GM18502 (cell line): ENCODE measurements at regions not wholly inside any gene's neighbourhood (a gene's known extent, or its start where the extent isn't known, plus 50 kb on each side); places are given as distances from the start of the nearest gene placed in this dataset.

Source experiments
- ATAC-seq: cut with Tn5 transposase; IDR thresholded peaks from one replicate; pipeline ENCODE4 v1.9.1; 2021; ENCODE audit warnings: mild to moderate bottlenecking; ENCODE audit not compliant: unreplicated experiment, poor library complexity

- no peak for ATAC-seq
Measured at GRCh38 chr10:78745441-78745840, 323.3 kb upstream of the ZMIZ1 start.

DNA sequence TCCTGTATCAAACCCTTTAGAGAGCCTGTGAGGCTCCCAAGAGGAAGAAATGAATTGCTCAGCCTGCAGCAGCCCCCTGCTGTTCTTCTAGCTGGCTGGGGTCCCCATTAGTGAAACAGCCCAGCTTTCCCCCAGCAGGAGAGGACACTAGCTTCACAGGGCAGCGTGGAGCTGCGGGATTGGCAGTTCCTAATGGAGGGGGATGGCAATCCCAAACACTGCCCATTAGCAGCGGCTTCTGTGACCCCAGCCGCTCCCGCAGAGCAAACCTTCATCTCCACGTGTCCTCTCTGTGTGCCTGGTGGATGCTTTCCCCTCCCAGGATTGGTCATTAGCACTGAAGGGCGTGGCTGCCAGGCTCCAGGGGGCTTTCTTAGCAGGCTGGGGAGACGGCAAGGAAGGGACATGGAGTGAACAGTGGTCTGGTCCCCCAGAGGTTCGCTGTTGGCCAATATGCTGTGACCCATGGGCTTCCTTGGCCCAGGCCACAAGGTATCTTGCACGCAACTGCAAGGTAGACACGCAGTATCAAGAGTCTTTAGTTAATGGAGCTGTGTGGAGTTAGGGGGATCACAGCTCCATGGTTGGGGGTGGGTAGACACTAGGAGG is 322.5 kb upstream of the ZMIZ1 start:
- ATAC-seq: no peak

DNA sequence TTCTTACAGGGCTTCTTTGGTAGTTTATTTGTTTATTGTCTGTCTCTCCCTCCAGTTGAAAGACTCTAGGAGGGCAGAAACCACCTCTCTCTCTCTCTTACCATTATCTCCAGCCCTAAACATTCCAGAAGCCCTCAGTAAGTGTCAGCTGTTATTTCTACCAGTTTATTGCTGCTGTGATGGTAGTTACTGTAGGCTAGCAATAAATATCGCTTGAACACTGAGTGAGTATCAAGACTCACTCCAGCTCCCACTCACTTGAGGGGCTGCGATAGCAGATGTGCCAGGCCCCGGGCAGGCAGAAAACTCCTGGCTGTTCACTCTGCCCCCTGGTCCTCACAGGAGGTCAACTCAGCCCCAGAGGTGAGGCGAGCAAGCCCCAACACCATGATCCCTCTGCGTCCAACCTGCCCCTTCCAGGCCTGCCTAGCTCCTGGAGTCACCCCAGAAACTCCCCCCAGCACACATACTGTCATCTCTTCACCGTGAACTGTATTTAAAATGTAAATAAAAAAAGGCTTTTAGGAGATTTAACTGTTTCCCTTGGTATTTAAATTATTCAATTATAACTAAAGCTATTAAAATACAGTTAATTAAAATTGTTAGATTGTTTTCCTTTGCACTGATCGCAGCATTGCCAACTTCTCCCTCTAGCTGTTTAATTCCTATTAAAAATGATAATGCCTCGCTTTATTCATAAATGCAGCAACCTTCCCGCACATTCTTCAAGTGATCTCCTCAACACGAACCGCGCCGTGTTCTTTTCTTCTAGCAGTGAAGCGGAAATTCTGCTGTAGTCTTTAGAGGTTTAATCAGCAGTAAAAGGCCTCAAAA is 321.1 kb upstream of the ZMIZ1 start:
- ATAC-seq: no peak

- no peak for ATAC-seq
Measured at GRCh38 chr10:78748235-78748533, 320.6 kb upstream of the ZMIZ1 start.

DNA sequence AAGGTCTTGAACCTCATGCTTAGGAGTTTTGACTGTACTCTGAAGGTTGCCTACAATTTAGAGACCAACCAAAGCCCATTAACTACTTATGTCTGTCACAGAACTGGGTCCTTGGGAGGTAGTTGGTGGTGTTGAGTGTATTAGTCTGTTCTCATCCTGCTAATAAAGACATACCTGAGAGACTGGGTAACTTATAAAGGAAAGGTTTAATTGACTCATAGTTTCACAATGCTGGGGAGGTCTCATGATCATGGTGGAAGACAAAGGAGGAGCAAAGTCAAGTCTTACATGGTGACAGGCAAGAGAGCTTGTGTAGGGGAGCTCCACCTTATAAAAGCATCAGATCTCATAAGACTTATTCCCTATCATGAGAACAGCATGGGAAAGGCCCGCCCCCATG is 319.6 kb upstream of the ZMIZ1 start:
- no peak for ATAC-seq

DNA sequence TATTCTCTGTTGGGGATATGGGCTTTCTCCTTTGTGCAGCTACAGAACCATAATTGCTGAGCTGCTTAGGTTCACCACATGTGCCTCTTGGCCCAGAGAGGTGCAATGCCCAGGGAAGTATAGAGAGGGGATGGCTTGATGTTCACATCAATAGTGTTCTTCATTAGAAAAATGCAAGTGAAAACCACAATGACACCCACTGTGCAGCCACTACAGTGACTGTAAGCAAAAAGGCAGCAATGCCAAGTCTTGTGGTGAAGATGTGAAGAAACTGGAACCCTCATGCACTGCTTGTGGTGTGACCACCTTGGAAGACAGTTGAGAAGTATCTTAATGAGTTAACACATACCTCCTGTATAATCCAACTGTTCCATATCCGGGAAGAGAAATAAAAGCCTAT is 318.9 kb upstream of the ZMIZ1 start:
- ATAC-seq: no peak

DNA sequence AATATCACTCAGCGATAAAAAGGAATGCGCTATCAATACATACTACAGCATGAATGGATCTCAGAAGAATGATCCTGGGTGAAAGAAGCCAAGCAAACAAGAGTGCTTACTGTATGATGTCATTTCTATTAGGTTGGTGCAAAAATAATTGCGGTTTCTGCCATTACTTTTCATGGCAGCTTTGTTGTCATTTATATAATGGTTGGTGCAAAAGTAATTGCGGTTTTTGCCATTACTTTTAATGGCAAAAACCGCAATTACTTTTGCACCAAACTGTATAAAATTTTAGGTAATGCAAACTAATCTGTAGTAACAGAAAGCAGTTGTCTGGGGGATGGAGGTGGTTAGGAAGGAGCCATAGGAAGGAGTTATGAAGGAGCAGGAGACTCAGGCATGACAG is 318.3 kb upstream of the ZMIZ1 start:
- no peak for ATAC-seq

GRCh38 chr10:78751716-78752115 is 317.1 kb upstream of the ZMIZ1 start:
- no peak for ATAC-seq

DNA sequence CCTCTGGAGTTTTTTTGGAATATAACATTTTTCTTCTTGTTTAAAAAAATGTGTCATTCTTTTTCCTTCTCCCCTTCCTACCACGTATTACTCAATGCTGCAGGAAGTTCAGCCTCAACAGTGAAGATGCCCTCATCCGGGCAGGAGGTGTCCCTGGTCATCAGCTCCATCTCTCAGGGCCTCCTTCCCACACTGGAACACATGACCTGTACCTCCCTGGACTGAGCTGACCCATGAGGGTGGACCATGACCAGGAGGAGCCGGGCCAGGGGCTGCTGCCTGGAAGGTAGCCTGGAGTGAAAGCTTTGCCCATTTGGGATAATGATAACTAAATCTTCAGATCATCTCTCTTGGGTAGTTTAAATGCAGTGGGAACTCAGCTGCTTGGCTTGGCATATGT is 316.5 kb upstream of the ZMIZ1 start:
- no peak for ATAC-seq

GRCh38 chr10:78752708-78753107 is 316.1 kb upstream of the ZMIZ1 start:
- no peak for ATAC-seq

- ATAC-seq: no peak
Measured at GRCh38 chr10:78754269-78755062, 314.3 kb upstream of the ZMIZ1 start.

DNA sequence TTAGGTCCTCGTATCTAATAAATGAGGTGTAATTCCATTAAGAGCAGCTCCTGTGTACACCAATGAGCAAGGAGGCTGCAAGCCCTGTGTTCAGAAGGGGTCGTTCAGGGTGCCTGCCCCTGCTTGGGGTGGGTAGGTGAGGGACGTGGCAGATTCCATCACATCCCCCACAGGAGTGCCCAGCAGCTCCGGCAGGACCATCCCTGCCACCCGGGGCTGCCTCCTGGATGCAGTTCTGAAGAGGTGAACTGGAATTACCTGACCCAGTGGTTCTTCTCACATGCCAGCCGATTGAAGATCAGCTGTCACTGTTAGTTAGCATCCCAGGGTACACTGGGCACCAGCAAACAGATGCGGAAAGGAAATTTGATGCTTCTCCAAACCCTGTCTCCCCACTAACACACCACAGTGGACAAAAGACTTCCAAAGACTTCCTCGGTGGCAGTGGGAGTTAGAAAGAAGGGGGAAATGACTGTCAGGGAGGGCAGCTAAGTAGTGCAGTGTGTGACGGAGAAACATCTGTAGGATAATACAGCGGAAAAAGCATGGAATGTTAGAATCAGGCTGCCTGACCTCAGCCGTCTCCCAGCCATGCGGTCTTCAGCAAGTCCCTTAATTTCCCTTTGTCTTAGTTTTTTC is 313.6 kb upstream of the ZMIZ1 start:
- ATAC-seq: no peak

DNA sequence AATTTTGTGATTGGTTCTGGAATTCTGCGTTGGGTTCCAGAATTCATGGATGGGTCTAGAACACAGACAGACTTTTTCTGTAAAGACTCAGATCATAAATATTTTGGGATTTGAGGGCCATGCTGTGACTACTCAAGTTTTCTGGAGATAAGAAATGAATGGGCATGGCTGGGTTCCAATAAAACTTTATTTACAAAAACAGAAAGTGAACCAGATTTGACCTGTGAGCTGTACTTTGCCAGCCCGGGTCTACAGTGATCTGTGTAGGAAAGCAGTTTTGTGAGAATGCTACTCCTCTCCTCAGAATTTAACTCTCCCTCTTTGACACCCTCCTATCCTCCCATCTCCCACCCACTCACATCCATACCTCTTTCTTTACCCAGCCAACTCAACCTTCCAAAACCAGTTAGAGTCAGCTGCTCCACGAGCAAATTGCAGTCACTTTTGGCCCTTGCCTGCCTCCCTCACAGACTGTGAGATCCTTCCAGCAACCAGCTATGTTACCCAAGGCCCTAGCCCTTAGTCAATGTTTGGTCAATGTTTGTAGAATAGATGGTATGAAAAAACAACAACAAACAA is 312.8 kb upstream of the ZMIZ1 start:
- no peak for ATAC-seq

- ATAC-seq: no peak
Measured at GRCh38 chr10:78756604-78757343, 312.0 kb upstream of the ZMIZ1 start.

DNA sequence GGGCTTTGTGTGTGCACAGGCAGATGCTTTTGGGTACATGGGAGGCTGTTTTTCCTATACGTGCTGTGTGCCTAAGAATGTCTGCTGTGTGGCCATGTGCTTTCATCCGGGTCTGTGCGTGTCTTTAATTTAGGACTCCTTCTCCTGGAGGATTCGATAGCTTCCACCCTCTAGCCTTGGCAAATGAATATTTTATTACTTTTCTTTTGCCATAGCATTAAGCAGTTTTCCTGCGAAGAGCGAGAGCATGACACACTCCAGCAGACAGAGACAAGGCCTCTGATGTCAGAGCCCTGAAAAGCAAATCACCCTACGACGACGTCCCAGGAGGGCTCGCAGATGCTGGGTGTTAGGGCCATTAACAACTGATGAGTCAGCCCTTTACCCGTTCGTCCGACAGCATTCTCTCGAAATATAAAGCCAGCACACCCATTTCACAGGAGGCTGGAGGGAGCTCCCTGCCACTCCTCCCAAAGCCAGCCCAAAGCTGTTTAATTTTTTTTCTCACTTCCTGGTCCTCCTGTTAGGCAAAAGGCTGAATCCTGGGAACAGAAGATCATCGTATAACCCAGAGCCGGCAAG is 311.3 kb upstream of the ZMIZ1 start:
- no peak for ATAC-seq

- no peak for ATAC-seq
Measured at GRCh38 chr10:78758176-78758575, 310.6 kb upstream of the ZMIZ1 start.

DNA sequence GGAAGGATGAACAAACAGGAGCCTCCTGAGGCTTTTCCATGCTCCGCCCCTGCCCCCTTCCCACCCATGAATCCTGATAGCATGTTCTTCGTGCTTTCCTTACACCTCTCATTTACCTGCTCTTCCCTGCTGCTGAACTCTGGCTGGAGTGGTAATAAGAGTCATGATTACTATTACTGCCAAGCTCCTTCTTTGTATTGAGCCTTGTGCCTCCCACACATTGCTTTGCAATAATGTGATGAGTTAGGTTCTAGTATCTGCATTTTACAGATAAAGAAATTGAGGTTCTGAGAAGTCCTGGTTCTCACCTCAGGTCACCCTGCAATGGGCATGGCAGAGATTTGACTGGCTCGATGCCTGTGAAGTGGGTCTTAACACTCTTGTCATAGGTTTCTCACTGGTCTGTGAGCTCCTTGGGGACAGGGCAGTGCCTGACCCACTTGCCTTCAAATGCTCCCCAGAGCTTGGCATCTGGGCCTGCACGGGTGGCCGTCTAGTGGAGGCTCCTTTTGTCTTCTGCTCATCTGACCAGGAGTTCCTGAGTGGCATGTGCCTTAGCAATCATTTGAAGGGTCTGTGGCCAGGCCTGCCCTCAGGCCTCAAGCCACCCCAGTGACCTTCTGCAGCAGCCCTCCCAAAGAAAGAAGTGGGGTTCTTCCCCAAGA is 309.2 kb upstream of the ZMIZ1 start:
- no peak for ATAC-seq

DNA sequence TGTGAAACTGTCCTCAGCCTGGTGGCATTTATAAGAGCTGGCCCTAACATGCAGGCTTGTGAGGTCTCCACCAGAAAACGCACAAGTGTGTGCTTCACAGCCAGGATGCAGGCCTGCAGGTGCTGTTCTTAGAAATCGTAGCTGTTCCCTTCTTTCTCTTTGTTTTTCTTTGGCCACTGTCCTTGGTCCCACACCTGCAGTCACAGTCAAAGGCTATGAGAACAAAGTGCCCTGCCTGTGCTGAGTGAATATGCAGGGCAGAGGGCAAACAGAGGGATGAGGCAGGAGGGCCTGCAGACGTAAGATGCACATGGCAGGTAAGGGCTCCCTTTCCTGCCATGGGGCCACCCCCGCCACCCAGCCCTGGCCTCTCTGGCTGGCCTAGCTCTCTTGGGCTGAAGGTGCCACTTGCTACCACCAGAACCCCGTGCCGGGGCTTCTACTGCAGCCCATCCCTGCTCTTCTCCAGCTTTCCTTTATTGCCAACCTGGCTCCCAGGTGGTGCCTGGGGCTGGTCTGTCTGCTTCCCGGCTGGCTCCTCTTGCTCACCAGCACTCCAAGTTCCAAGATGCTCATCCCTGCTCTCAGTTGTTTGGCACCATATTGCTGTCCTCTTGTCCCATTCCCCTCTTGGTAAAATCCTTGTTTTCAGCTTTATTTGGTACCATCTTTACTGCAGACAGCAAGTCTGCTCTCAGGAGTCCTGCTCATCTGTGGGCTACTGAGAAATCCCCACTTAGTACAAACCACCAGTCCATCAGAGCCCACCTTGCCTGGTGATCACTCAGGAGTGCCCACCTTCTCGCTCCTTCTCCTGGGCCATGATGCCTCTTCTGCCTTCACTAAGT is 308.1 kb upstream of the ZMIZ1 start:
- no peak for ATAC-seq
